ENCODE measurements at regions not wholly inside any gene's neighbourhood (a gene's known extent, or its start where the extent isn't known, plus 50 kb on each side); places are given as distances from the start of the nearest gene placed in this dataset.

- DNase-seq (ENCODE audit: extremely low spot score): no peak
- POLR2A ChIA-PET: no interaction called here
- TF ChIP-seq ELF4 (IDR thresholded peaks at IDR 0.05) (no peak), NFRKB (IDR thresholded peaks at IDR 0.05) (no peak), L3MBTL2 (conservative IDR thresholded peaks at IDR 0.05) (no peak), HDGF (IDR thresholded peaks at IDR 0.05; ENCODE audit: borderline replicate concordance) (no peak), CTBP1 (IDR thresholded peaks at IDR 0.05; ENCODE audit: borderline replicate concordance) (no peak), FOXM1 (IDR thresholded peaks at IDR 0.05; ENCODE audit: borderline replicate concordance) (no peak), FOXA1 (IDR thresholded peaks at IDR 0.05) (no peak), ARNT (IDR thresholded peaks at IDR 0.05) (no peak), TARDBP (IDR thresholded peaks at IDR 0.05) (no peak), SUZ12 (IDR thresholded peaks at IDR 0.05) (no peak), PKNOX1 (IDR thresholded peaks at IDR 0.05) (no peak), FOXK2 (IDR thresholded peaks at IDR 0.05) (no peak), ZNF384 (IDR thresholded peaks at IDR 0.05) (no peak), BHLHE40 (IDR thresholded peaks at IDR 0.05; ENCODE audit: borderline replicate concordance) (no peak)
- CTCF ChIA-PET: no interaction called here
Measured at GRCh38 chr2:208937521-208937920, 486.3 kb upstream of the MAP2 start.

GRCh38 chr2:208939852-208940251, 484.0 kb upstream of the MAP2 start:
- POLR2A ChIA-PET: no interaction called here
- TF ChIP-seq NFRKB (IDR thresholded peaks at IDR 0.05): no peak
- TF ChIP-seq SP1 (IDR thresholded peaks at IDR 0.05): no peak
- TF ChIP-seq PKNOX1 (IDR thresholded peaks at IDR 0.05): no peak
- TF ChIP-seq FOXK2 (IDR thresholded peaks at IDR 0.05): no peak
- no peak for TF ChIP-seq FOXM1 (IDR thresholded peaks at IDR 0.05; ENCODE audit: borderline replicate concordance)
- TF ChIP-seq ARNT (IDR thresholded peaks at IDR 0.05): no peak
- TF ChIP-seq TARDBP (IDR thresholded peaks at IDR 0.05): no peak
- no peak for TF ChIP-seq ELF4 (IDR thresholded peaks at IDR 0.05)
- no peak for TF ChIP-seq CTBP1 (IDR thresholded peaks at IDR 0.05; ENCODE audit: borderline replicate concordance)
- TF ChIP-seq LEF1 (IDR thresholded peaks at IDR 0.05; ENCODE audit: borderline replicate concordance): no peak
- TF ChIP-seq SUZ12 (IDR thresholded peaks at IDR 0.05): no peak
- TF ChIP-seq L3MBTL2 (conservative IDR thresholded peaks at IDR 0.05): no peak
- TF ChIP-seq FOXA1 (IDR thresholded peaks at IDR 0.05): no peak
- TF ChIP-seq ZNF384 (IDR thresholded peaks at IDR 0.05): no peak
- no peak for TF ChIP-seq HDGF (IDR thresholded peaks at IDR 0.05; ENCODE audit: borderline replicate concordance)
- TF ChIP-seq BHLHE40 (IDR thresholded peaks at IDR 0.05; ENCODE audit: borderline replicate concordance): no peak
- CTCF ChIA-PET: no interaction called here
- no peak for DNase-seq (ENCODE audit: extremely low spot score)

- POLR2A ChIA-PET: no interaction called here
- TF ChIP-seq LEF1 (IDR thresholded peaks at IDR 0.05; ENCODE audit: borderline replicate concordance) (no peak), TARDBP (IDR thresholded peaks at IDR 0.05) (no peak), PKNOX1 (IDR thresholded peaks at IDR 0.05) (no peak), SP1 (IDR thresholded peaks at IDR 0.05) (no peak), BHLHE40 (IDR thresholded peaks at IDR 0.05; ENCODE audit: borderline replicate concordance) (no peak), FOXA1 (IDR thresholded peaks at IDR 0.05) (no peak), FOXK2 (IDR thresholded peaks at IDR 0.05) (no peak), ZNF384 (IDR thresholded peaks at IDR 0.05) (no peak), L3MBTL2 (conservative IDR thresholded peaks at IDR 0.05) (no peak), ARNT (IDR thresholded peaks at IDR 0.05) (no peak), ELF4 (IDR thresholded peaks at IDR 0.05) (no peak), FOXM1 (IDR thresholded peaks at IDR 0.05; ENCODE audit: borderline replicate concordance) (no peak), NFRKB (IDR thresholded peaks at IDR 0.05) (no peak), HDGF (IDR thresholded peaks at IDR 0.05; ENCODE audit: borderline replicate concordance) (no peak)
- CTCF ChIA-PET: no interaction called here
- no peak for DNase-seq (ENCODE audit: extremely low spot score)
Measured at GRCh38 chr2:208945719-208946256, 478.1 kb upstream of the MAP2 start.

- DNase-seq (ENCODE audit: extremely low spot score): no peak
- CTCF ChIA-PET: no interaction called here
- POLR2A ChIA-PET: no interaction called here
- TF ChIP-seq BHLHE40 (IDR thresholded peaks at IDR 0.05; ENCODE audit: borderline replicate concordance) (no peak), SUZ12 (IDR thresholded peaks at IDR 0.05) (no peak), LEF1 (IDR thresholded peaks at IDR 0.05; ENCODE audit: borderline replicate concordance) (no peak), TARDBP (IDR thresholded peaks at IDR 0.05) (no peak), FOXK2 (IDR thresholded peaks at IDR 0.05) (no peak)
Measured at GRCh38 chr2:208948073-208948472, 475.8 kb upstream of the MAP2 start.

GRCh38 chr2:208970070-208970469, 453.8 kb upstream of the MAP2 start:
- ChIA-PET CTCF (no interaction called here), POLR2A (no interaction called here)
- no peak for TF ChIP-seq NFRKB (IDR thresholded peaks at IDR 0.05)
- no peak for TF ChIP-seq ZNF384 (IDR thresholded peaks at IDR 0.05)
- TF ChIP-seq BHLHE40 (IDR thresholded peaks at IDR 0.05; ENCODE audit: borderline replicate concordance): no peak
- TF ChIP-seq CTBP1 (IDR thresholded peaks at IDR 0.05; ENCODE audit: borderline replicate concordance): no peak
- no peak for DNase-seq (ENCODE audit: extremely low spot score)

- ChIA-PET CTCF (no interaction called here), POLR2A (no interaction called here)
- TF ChIP-seq ARNT (IDR thresholded peaks at IDR 0.05) (no peak), BHLHE40 (IDR thresholded peaks at IDR 0.05; ENCODE audit: borderline replicate concordance) (no peak), TARDBP (IDR thresholded peaks at IDR 0.05) (no peak), CTBP1 (IDR thresholded peaks at IDR 0.05; ENCODE audit: borderline replicate concordance) (no peak), FOXM1 (IDR thresholded peaks at IDR 0.05; ENCODE audit: borderline replicate concordance) (no peak), L3MBTL2 (conservative IDR thresholded peaks at IDR 0.05) (no peak), LEF1 (IDR thresholded peaks at IDR 0.05; ENCODE audit: borderline replicate concordance) (no peak), HDGF (IDR thresholded peaks at IDR 0.05; ENCODE audit: borderline replicate concordance) (no peak), NFRKB (IDR thresholded peaks at IDR 0.05) (no peak), SP1 (IDR thresholded peaks at IDR 0.05) (no peak), FOXK2 (IDR thresholded peaks at IDR 0.05) (no peak), ZNF384 (IDR thresholded peaks at IDR 0.05) (no peak), ELF4 (IDR thresholded peaks at IDR 0.05) (no peak)
- no peak for DNase-seq (ENCODE audit: extremely low spot score)
Measured at GRCh38 chr2:208977582-208977981, 446.3 kb upstream of the MAP2 start.
